ENCODE measurements at regions not wholly inside any gene's neighbourhood (a gene's known extent, or its start where the extent isn't known, plus 50 kb on each side); places are given as distances from the start of the nearest gene placed in this dataset.

DNA sequence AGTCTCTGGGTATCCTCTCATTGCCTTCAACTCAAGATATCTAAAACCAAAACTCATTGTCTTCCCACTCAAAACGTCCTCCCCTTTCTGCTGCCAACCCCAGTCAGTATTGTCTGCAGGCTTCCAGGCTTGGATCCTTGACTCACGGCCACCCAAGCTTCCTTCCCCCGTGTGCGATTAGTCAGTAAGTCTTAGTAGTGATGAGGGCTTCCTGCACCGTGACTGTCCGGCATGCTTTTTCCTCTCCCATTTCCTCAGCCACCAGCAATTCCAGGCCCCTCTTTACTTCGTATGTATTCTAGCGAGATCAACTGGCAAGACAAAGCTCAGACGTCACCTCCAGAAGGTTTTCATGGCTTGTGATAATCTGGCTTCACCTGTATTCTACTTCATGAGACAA, 88.6 kb upstream of the DUSP22 start:
- TF ChIP-seq, protein P1, sequence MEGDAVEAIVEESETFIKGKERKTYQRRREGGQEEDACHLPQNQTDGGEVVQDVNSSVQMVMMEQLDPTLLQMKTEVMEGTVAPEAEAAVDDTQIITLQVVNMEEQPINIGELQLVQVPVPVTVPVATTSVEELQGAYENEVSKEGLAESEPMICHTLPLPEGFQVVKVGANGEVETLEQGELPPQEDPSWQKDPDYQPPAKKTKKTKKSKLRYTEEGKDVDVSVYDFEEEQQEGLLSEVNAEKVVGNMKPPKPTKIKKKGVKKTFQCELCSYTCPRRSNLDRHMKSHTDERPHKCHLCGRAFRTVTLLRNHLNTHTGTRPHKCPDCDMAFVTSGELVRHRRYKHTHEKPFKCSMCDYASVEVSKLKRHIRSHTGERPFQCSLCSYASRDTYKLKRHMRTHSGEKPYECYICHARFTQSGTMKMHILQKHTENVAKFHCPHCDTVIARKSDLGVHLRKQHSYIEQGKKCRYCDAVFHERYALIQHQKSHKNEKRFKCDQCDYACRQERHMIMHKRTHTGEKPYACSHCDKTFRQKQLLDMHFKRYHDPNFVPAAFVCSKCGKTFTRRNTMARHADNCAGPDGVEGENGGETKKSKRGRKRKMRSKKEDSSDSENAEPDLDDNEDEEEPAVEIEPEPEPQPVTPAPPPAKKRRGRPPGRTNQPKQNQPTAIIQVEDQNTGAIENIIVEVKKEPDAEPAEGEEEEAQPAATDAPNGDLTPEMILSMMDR (IDR thresholded peaks at IDR 0.05): no peak
- TF ChIP-seq EP300 (IDR thresholded peaks at IDR 0.05): no peak
